GM12878 (cell line): ENCODE measurements at regions not wholly inside any gene's neighbourhood (a gene's known extent, or its start where the extent isn't known, plus 50 kb on each side); places are given as distances from the start of the nearest gene placed in this dataset.

Experiments used
- ATAC-seq: fragments of 200-7000 bp; cut with Tn5 transposase; 3 replicates; pipeline ENCODE4 v1.9.1; 2020; ENCODE audit warnings: mild to moderate bottlenecking, moderate library complexity
- BruUV-seq: library from RNA; stranded (reverse); fragments of 400-500 nt; replicated peaks from 2 replicates; lab custom pipeline; 2021; lab: Mats Ljungman, UMichigan
- CTCF ChIA-PET: fragments of 300-600 bp; sonication (Branson Sonifier 250); formaldehyde crosslinking; extraction: SDS; loops from one replicate; lab custom pipeline; 2021; ENCODE audit warnings: inconsistent platforms; lab: Yijun Ruan, JAX
- POLR2A ChIA-PET: fragments of 350-600 bp; formaldehyde crosslinking; extraction: SDS; loops from one replicate; lab custom pipeline; 2021; ENCODE audit warnings: inconsistent platforms; lab: Charles Lee
- RAD21 ChIA-PET: fragments of 300-600 bp; sonication (Branson Sonifier 250); formaldehyde crosslinking; loops from one replicate; lab custom pipeline; 2023; ENCODE audit warnings: antibody characterized with exemption; ENCODE audit not compliant: unreplicated experiment; lab: Charles Lee
- SMC1A ChIA-PET: fragments of 300-600 bp; sonication (Branson Sonifier 250); formaldehyde crosslinking; loops from one replicate; lab custom pipeline; 2023; ENCODE audit not compliant: unreplicated experiment, uncharacterized antibody; lab: Charles Lee
- DNase-seq: peaks from one replicate; pipeline ENCODE4 v3.0.0-alpha.2; 2011; ENCODE audit warnings: low read depth, low spot score
- FAIRE-seq: peaks from 3 replicates; lab custom pipeline; 2011; peaks lifted over from hg19 to GRCh38; lab: Jason Lieb, UNC
- H2AFZ ChIP-seq: 2 replicates; pipeline ENCODE4 v1.6.0; 2011; ENCODE audit warnings: low read depth, low read length, control low read depth; ENCODE audit not compliant: control insufficient read depth
- H3K27ac ChIP-seq: 2 replicates; pipeline ENCODE4 v1.5.1; 2011; ENCODE audit warnings: control low read depth; ENCODE audit not compliant: control insufficient read depth, insufficient read depth
- H3K27me3 ChIP-seq, 2 experiments: replicated peaks in 1 of 2; 2 replicates each; pipeline versions ENCODE4 v1.6.0 to v1.6.1; 2011; ENCODE audit warnings: low read length in 1 of 2; ENCODE audit not compliant: control insufficient read depth in 2 of 2, insufficient read depth in 2 of 2
- H3K36me3 ChIP-seq, 2 experiments: 2 replicates each; pipeline ENCODE4 v1.5.1; 2011; ENCODE audit warnings: low read length in 1 of 2; ENCODE audit not compliant: control insufficient read depth in 2 of 2, insufficient read depth in 2 of 2
- H3K4me1 ChIP-seq: 2 replicates; pipeline ENCODE4 v1.6.1; 2011; ENCODE audit warnings: mild to moderate bottlenecking, low read length, moderate library complexity, mixed read lengths; ENCODE audit not compliant: control insufficient read depth, insufficient read depth
- H3K4me2 ChIP-seq: 2 replicates; pipeline ENCODE4 v1.6.0; 2011; ENCODE audit warnings: control low read depth; ENCODE audit not compliant: control insufficient read depth, insufficient read depth
- H3K4me3 ChIP-seq: fragments of 200-600 bp; sonication (generic); 2 replicates; pipeline ENCODE4 v1.5.1; 2016
- H3K79me2 ChIP-seq: 2 replicates; pipeline ENCODE4 v1.6.0; 2011; ENCODE audit warnings: low read length; ENCODE audit not compliant: control insufficient read depth, insufficient read depth
- H3K9ac ChIP-seq: 2 replicates; pipeline ENCODE4 v1.8.0; 2011; ENCODE audit warnings: low read length, control low read depth, mixed read lengths; ENCODE audit not compliant: control insufficient read depth, insufficient read depth
- H3K9me3 ChIP-seq: replicated peaks from 3 replicates; pipeline ENCODE4 v1.5.1; 2011; ENCODE audit warnings: mild to moderate bottlenecking, low read length; ENCODE audit not compliant: control insufficient read depth, insufficient read depth
- H4K20me1 ChIP-seq: 2 replicates; pipeline ENCODE4 v1.6.0; 2011; ENCODE audit not compliant: control insufficient read depth, insufficient read depth
- CBX3 ChIP-seq: fragments of 200-600 bp; sonication (generic); IDR thresholded peaks from 2 replicates; pipeline ENCODE4 v1.6.1; 2016; ENCODE audit warnings: low read depth, borderline replicate concordance
- E2F4 ChIP-seq: IDR thresholded peaks from 2 replicates; pipeline ENCODE4 v1.6.1; 2012; ENCODE audit warnings: low read depth, low read length, improper control_type of control experiment
- MEF2A ChIP-seq: IDR thresholded peaks from 2 replicates; pipeline ENCODE4 v1.6.1; 2011; ENCODE audit warnings: low read depth, mild to moderate bottlenecking, low read length, moderate library complexity; ENCODE audit not compliant: insufficient read depth
- MXI1 ChIP-seq: fragments of 150-350 bp; IDR thresholded peaks from 2 replicates; pipeline ENCODE4 v1.6.1; 2011; ENCODE audit warnings: low read depth, mild to moderate bottlenecking, inconsistent platforms, low read length, improper control_type of control experiment
- POLR2A ChIP-seq: IDR thresholded peaks from 2 replicates; pipeline ENCODE4 v1.6.1; 2011; ENCODE audit warnings: low read depth, mild to moderate bottlenecking, low read length
- RAD21 ChIP-seq: IDR thresholded peaks from 2 replicates; pipeline ENCODE4 v1.6.1; 2011; ENCODE audit warnings: mild to moderate bottlenecking, low read depth, low read length, moderate library complexity; ENCODE audit not compliant: insufficient read depth
- SMARCA5 ChIP-seq: fragments of 450-650 bp; IDR thresholded peaks from 2 replicates; pipeline ENCODE4 v1.6.1; 2017; ENCODE audit warnings: mild to moderate bottlenecking
- YY1 ChIP-seq: IDR thresholded peaks from 2 replicates; pipeline ENCODE4 v1.6.1; 2011; ENCODE audit warnings: low read depth, mild to moderate bottlenecking, low read length
- WGBS: methylation state at CpG from one replicate; pipeline ENCODE4 v1.1.6; 2016; ENCODE audit warnings: low lambda C conversion rate; ENCODE audit not compliant: insufficient replicate concordance, insufficient coverage; ENCODE audit errors: missing lambda C conversion rate; 5-methylcytosine and 5-hydroxymethylcytosine counted together
- in situ Hi-C: fragments of 300-500 bp; cut with MboI; formaldehyde crosslinking; loops from 9 replicates; pipeline ENCODE4 v1.14.3; 2018; ENCODE audit warnings: mixed read lengths
- intact Hi-C: fragments of 100-400 bp; cut with micrococcal nuclease; formaldehyde crosslinking; loops from one replicate; pipeline ENCODE4 v1.14.2; 2022; ENCODE audit not compliant: unreplicated experiment
- TF ChIP-seq, protein P1 (sequence below): IDR thresholded peaks from 2 replicates; pipeline ENCODE4 v1.6.1; 2011; ENCODE audit warnings: borderline replicate concordance, low read depth, mild to moderate bottlenecking, moderate library complexity, low read length; ENCODE audit not compliant: insufficient read depth, poor library complexity, severe bottlenecking
- TF ChIP-seq, protein P2 (sequence below): fragments of 450-650 bp; IDR thresholded peaks from 2 replicates; pipeline ENCODE4 v1.6.1; 2017; ENCODE audit warnings: mild to moderate bottlenecking, low read depth, inconsistent platforms; ENCODE audit not compliant: poor library complexity, severe bottlenecking

- no TSS peak for BruUV-seq
- no peak for FAIRE-seq
- Histone ChIP-seq H3K9ac (no peak overlapping the region), H3K79me2 (no peaks in the 10 kb centered on the region), H3K4me3 (no peak overlapping the region), H3K36me3 (no peaks in the 10 kb centered on the region), H3K9me3 (no peaks in the 10 kb centered on the region), H3K4me2 (no peak overlapping the region), H4K20me1 (no peaks in the 10 kb centered on the region), H3K27ac (no peak overlapping the region), H3K27me3 (no peaks in the 10 kb centered on the region), H2AFZ (no peak overlapping the region), H3K4me1 (no peaks in the 10 kb centered on the region)
- no peak for DNase-seq
- ChIA-PET RAD21 (no interaction called here), SMC1A (no interaction called here), CTCF (no interaction called here), POLR2A (no interaction called here)
- no peak for ATAC-seq
- WGBS: 35% methylated on average over 6 of the region's 6 CpGs
- in situ Hi-C loops: no loop called here
- TF ChIP-seq CBX3 (no peak), RAD21 (no peak), E2F4 (no peak), YY1 (no peak), MEF2A (no peak), POLR2A (no peak), SMARCA5 (no peak), MXI1 (no peak)
- TF ChIP-seq, protein P1, sequence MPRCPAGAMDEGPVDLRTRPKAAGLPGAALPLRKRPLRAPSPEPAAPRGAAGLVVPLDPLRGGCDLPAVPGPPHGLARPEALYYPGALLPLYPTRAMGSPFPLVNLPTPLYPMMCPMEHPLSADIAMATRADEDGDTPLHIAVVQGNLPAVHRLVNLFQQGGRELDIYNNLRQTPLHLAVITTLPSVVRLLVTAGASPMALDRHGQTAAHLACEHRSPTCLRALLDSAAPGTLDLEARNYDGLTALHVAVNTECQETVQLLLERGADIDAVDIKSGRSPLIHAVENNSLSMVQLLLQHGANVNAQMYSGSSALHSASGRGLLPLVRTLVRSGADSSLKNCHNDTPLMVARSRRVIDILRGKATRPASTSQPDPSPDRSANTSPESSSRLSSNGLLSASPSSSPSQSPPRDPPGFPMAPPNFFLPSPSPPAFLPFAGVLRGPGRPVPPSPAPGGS: no peak
- TF ChIP-seq, protein P2, sequence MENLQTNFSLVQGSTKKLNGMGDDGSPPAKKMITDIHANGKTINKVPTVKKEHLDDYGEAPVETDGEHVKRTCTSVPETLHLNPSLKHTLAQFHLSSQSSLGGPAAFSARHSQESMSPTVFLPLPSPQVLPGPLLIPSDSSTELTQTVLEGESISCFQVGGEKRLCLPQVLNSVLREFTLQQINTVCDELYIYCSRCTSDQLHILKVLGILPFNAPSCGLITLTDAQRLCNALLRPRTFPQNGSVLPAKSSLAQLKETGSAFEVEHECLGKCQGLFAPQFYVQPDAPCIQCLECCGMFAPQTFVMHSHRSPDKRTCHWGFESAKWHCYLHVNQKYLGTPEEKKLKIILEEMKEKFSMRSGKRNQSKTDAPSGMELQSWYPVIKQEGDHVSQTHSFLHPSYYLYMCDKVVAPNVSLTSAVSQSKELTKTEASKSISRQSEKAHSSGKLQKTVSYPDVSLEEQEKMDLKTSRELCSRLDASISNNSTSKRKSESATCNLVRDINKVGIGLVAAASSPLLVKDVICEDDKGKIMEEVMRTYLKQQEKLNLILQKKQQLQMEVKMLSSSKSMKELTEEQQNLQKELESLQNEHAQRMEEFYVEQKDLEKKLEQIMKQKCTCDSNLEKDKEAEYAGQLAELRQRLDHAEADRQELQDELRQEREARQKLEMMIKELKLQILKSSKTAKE: no peak
- intact Hi-C loops: no loop called here
These were observed 406.3 kb upstream of the RBFOX1 start for GRCh38 chr16:6926341-6926740.
